ENCODE measurements at regions not wholly inside any gene's neighbourhood (a gene's known extent, or its start where the extent isn't known, plus 50 kb on each side); places are given as distances from the start of the nearest gene placed in this dataset.
"Not testable (repeated sequence)": the region's sequence is repeated elsewhere in the genome, so short reads cannot be mapped to it uniquely, and the experiment has no call there.

- Histone ChIP-seq H4K20me1 (ENCODE audit: insufficient read depth, low read length) (no peaks in the 10 kb centered on the region), H3K27ac (ENCODE audit: low read depth, low read length, poor library complexity, severe bottlenecking) (no peak overlapping the region), H3K9me2 (ENCODE audit: low read depth, low read length) (no peaks in the 10 kb centered on the region), H3K9me3 (ENCODE audit: low read length) (no peaks in the 10 kb centered on the region), H3K79me2 (ENCODE audit: insufficient read depth, low read length) (no peaks in the 10 kb centered on the region), H3K4me3 (ENCODE audit: low read depth, low read length, poor library complexity, severe bottlenecking) (no peak overlapping the region), H3K4me1 (ENCODE audit: insufficient read depth, low read length, severe bottlenecking) (no peaks in the 10 kb centered on the region), H3F3A (ENCODE audit: insufficient read depth, low read length) (no peaks in the 10 kb centered on the region), H2AFZ (ENCODE audit: low read length) (no peak overlapping the region), H3K9ac (ENCODE audit: low read length) (no peak overlapping the region), H3K27me3 (ENCODE audit: insufficient read depth, low read length) (no peaks in the 10 kb centered on the region), H3K36me3 (ENCODE audit: insufficient read depth, low read length) (no peaks in the 10 kb centered on the region), H3K4me2 (ENCODE audit: low read length) (no peak overlapping the region)
- TF ChIP-seq EZH2 (IDR thresholded peaks at IDR 0.05; ENCODE audit: borderline replicate concordance, low read length) (no peak), CTCF (IDR thresholded peaks at IDR 0.05; ENCODE audit: low read length) (no peak)
These were observed 107.2 kb downstream of the RNASET2 start for GRCh38 chr6:166848979-166849748.

- not testable (repeated sequence) for H3K9ac ChIP-seq (ENCODE audit: low read length); H3K36me3 ChIP-seq (ENCODE audit: insufficient read depth, low read length); H3K9me3 ChIP-seq (ENCODE audit: low read length); H3K4me3 ChIP-seq (ENCODE audit: low read depth, low read length, poor library complexity, severe bottlenecking); H3K4me2 ChIP-seq (ENCODE audit: low read length); H3K27ac ChIP-seq (ENCODE audit: low read depth, low read length, poor library complexity, severe bottlenecking); H3K79me2 ChIP-seq (ENCODE audit: insufficient read depth, low read length); H2AFZ ChIP-seq (ENCODE audit: low read length); H3K4me1 ChIP-seq (ENCODE audit: insufficient read depth, low read length, severe bottlenecking); H3K27me3 ChIP-seq (ENCODE audit: insufficient read depth, low read length); H3F3A ChIP-seq (ENCODE audit: insufficient read depth, low read length); H3K9me2 ChIP-seq (ENCODE audit: low read depth, low read length); H4K20me1 ChIP-seq (ENCODE audit: insufficient read depth, low read length)
These were observed 109.8 kb downstream of the RNASET2 start for GRCh38 chr6:166846446-166847142.

GRCh38 chr6:166842607-166843006 lies 113.7 kb downstream of the RNASET2 start:
- Histone ChIP-seq H3K27me3 (ENCODE audit: insufficient read depth, low read length) (no peaks in the 10 kb centered on the region; the same call in 1 of the 2 replicates), H3K27ac (ENCODE audit: low read depth, low read length, poor library complexity, severe bottlenecking) (no peak overlapping the region), H3F3A (ENCODE audit: insufficient read depth, low read length) (no peaks in the 10 kb centered on the region), H4K20me1 (ENCODE audit: insufficient read depth, low read length) (no peaks in the 10 kb centered on the region), H3K9ac (ENCODE audit: low read length) (no peak overlapping the region), H3K4me3 (ENCODE audit: low read depth, low read length, poor library complexity, severe bottlenecking) (no peak overlapping the region), H3K9me3 (ENCODE audit: low read length) (no peaks in the 10 kb centered on the region), H3K4me2 (ENCODE audit: low read length) (no peak overlapping the region), H3K79me2 (ENCODE audit: insufficient read depth, low read length) (no peaks in the 10 kb centered on the region), H3K4me1 (ENCODE audit: insufficient read depth, low read length, severe bottlenecking) (no peaks in the 10 kb centered on the region), H3K9me2 (ENCODE audit: low read depth, low read length) (no peaks in the 10 kb centered on the region), H3K36me3 (ENCODE audit: insufficient read depth, low read length) (no peaks in the 10 kb centered on the region), H2AFZ (ENCODE audit: low read length) (no peak overlapping the region)
- TF ChIP-seq CTCF (IDR thresholded peaks at IDR 0.05; ENCODE audit: low read length), result no peak

All from OCI-LY1 (cell line).